ENCODE measurements at regions not wholly inside any gene's neighbourhood (a gene's known extent, or its start where the extent isn't known, plus 50 kb on each side); places are given as distances from the start of the nearest gene placed in this dataset.

- FAIRE-seq, result no peak
- DNase-seq (ENCODE audit: insufficient read length), result no peak
- TF ChIP-seq TAF1 (IDR thresholded peaks at IDR 0.05; ENCODE audit: borderline replicate concordance, low read depth, low read length) (no peak), POLR2AphosphoS5 (IDR thresholded peaks at IDR 0.05; ENCODE audit: low read depth, low read length) (no peak), POLR2A (IDR thresholded peaks at IDR 0.05; ENCODE audit: low read depth, low read length) (no peak)
These were observed 249.4 kb upstream of the FAM98A start for GRCh38 chr2:33848486-33848885.

GRCh38 chr2:33839791-33840190 lies 240.7 kb upstream of the FAM98A start:
- TF ChIP-seq TAF1 (IDR thresholded peaks at IDR 0.05; ENCODE audit: borderline replicate concordance, low read depth, low read length) (no peak), POLR2A (IDR thresholded peaks at IDR 0.05; ENCODE audit: low read depth, low read length) (no peak), POLR2AphosphoS5 (IDR thresholded peaks at IDR 0.05; ENCODE audit: low read depth, low read length) (no peak)
- FAIRE-seq (no peak), DNase-seq (ENCODE audit: insufficient read length) (no peak)

- DNase-seq (ENCODE audit: insufficient read length), result no peak
- TF ChIP-seq POLR2AphosphoS5 (IDR thresholded peaks at IDR 0.05; ENCODE audit: low read depth, low read length) (no peak), TAF1 (IDR thresholded peaks at IDR 0.05; ENCODE audit: borderline replicate concordance, low read depth, low read length) (no peak), POLR2A (IDR thresholded peaks at IDR 0.05; ENCODE audit: low read depth, low read length) (no peak)
- FAIRE-seq, result no peak
These were observed 237.5 kb upstream of the FAM98A start for GRCh38 chr2:33836628-33837027.

DNA sequence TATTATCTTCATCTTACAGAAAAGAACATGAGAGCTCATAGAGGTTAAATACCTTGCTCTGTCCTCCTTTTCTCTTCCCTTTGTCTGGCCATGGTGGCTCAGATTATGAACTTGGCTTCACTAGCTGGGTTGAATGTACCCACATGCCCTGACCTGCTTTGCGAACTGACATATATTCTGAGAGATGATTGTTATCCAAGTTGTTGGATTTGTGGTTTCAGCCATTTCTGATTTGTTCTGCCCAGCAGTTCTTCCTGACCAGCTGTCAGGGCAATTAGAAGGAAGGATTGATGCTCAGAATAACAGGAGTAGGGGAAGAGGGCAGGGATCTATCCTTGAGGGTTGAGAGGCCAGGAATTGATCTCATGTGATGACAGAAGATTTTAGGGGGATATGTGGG lies 236.8 kb upstream of the FAM98A start:
- no peak for DNase-seq (ENCODE audit: insufficient read length)
- no peak for TF ChIP-seq POLR2AphosphoS5 (IDR thresholded peaks at IDR 0.05; ENCODE audit: low read depth, low read length)
- TF ChIP-seq TAF1 (IDR thresholded peaks at IDR 0.05; ENCODE audit: borderline replicate concordance, low read depth, low read length), result no peak
- no peak for FAIRE-seq

GRCh38 chr2:33822964-33823363 lies 223.9 kb upstream of the FAM98A start:
- no peak for FAIRE-seq
- no peak for DNase-seq (ENCODE audit: insufficient read length)
- no peak for TF ChIP-seq POLR2AphosphoS5 (IDR thresholded peaks at IDR 0.05; ENCODE audit: low read depth, low read length)

GRCh38 chr2:33812707-33813106 lies 213.6 kb upstream of the FAM98A start:
- DNase-seq (ENCODE audit: insufficient read length) (no peak), FAIRE-seq (no peak)
- TF ChIP-seq POLR2A (IDR thresholded peaks at IDR 0.05; ENCODE audit: low read depth, low read length) (no peak), POLR2AphosphoS5 (IDR thresholded peaks at IDR 0.05; ENCODE audit: low read depth, low read length) (no peak), TAF1 (IDR thresholded peaks at IDR 0.05; ENCODE audit: borderline replicate concordance, low read depth, low read length) (no peak)

DNA sequence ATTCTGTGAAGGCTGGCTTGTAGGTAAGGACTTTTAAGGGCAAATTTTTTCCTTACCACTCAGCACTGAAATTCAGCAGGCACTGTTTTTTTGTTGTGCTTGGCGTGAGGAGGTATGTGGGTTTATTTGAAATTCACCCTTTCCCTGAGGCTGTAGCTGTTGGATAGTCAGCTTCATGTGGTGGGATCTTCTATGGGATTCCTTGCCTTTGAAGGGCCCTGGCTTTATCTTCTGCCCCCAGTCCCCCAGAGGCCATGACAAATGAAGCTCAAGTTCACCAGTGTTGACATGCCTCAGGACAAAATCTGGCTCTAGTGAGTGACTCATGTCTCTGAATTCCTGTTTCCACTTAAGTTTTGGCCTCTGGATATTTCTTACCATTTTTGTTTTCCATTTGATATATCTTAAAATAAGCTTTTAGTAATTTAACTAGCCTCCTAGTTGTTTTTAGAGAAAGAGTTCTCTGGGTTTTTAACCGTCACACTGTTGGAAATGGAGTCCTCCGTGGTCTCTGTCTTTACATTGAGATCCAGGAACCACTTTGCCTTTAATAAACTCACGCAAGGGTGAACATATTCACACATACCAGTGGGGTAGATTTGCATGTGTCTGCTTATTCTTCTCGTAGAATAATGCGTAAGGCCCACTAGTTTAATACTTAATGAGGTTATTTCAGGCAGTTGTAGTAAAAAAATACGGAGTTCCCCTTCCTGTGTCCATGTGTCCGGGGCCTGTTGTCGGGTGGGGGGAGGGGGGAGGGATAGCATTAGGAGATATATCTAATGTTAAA lies 211.1 kb upstream of the FAM98A start:
- FAIRE-seq (no peak), DNase-seq (ENCODE audit: insufficient read length) (no peak)
- no peak for TF ChIP-seq POLR2A (IDR thresholded peaks at IDR 0.05; ENCODE audit: low read depth, low read length)
- no peak for TF ChIP-seq POLR2AphosphoS5 (IDR thresholded peaks at IDR 0.05; ENCODE audit: low read depth, low read length)
- TF ChIP-seq TAF1 (IDR thresholded peaks at IDR 0.05; ENCODE audit: borderline replicate concordance, low read depth, low read length), result no peak

DNA sequence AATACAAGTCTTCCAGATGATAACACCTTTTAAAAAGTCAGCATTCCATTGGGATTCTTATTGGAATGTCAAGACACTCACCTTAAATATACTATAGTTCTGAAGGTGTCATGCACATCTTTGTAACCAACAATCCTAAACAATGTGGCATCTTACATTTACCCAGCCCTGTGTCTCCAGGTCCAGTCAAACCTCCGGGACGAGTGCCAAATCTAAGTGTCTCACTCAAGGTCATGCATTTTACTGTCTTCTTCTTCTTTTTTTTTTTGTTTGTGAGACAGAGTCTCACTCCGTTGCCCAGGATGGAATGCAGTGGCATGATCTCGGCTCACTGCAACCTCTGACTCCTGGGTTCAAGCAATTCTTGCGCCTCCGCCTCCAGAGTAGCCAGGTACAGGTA lies 206.9 kb upstream of the FAM98A start:
- TF ChIP-seq POLR2AphosphoS5 (IDR thresholded peaks at IDR 0.05; ENCODE audit: low read depth, low read length) (no peak), POLR2A (IDR thresholded peaks at IDR 0.05; ENCODE audit: low read depth, low read length) (no peak), TAF1 (IDR thresholded peaks at IDR 0.05; ENCODE audit: borderline replicate concordance, low read depth, low read length) (no peak)
- FAIRE-seq (no peak), DNase-seq (ENCODE audit: insufficient read length) (no peak)

DNA sequence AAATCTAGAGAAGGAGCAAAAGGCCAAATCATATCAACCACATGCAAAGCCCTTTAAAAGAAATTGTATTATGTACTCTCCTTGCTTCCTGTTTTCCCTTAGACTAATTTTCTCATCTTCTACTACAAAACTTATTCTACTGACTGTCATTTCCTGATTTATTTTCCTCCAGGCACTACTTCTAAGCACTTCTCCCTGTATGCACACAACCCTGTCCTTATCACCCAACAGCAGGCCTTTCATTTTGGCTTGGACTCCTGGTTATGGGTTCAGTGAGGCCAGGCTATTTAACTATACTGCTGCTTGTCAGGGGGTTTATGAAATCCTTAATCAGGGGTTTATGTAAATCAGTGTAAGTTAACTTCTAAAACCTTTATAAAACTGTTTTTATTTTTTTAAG lies 205.1 kb upstream of the FAM98A start:
- DNase-seq (ENCODE audit: insufficient read length), result no peak
- no peak for FAIRE-seq

GRCh38 chr2:33796511-33796910 lies 197.4 kb upstream of the FAM98A start:
- TF ChIP-seq POLR2A (IDR thresholded peaks at IDR 0.05; ENCODE audit: low read depth, low read length), result no peak
- no peak for TF ChIP-seq TAF1 (IDR thresholded peaks at IDR 0.05; ENCODE audit: borderline replicate concordance, low read depth, low read length)
- no peak for TF ChIP-seq POLR2AphosphoS5 (IDR thresholded peaks at IDR 0.05; ENCODE audit: low read depth, low read length)
- FAIRE-seq, result no peak
- DNase-seq (ENCODE audit: insufficient read length), result no peak

More for the DNA sequence above, 205.1 kb upstream of the FAM98A start:
- TF ChIP-seq POLR2AphosphoS5 (IDR thresholded peaks at IDR 0.05; ENCODE audit: low read depth, low read length) (no peak), POLR2A (IDR thresholded peaks at IDR 0.05; ENCODE audit: low read depth, low read length) (no peak), TAF1 (IDR thresholded peaks at IDR 0.05; ENCODE audit: borderline replicate concordance, low read depth, low read length) (no peak)

DNA sequence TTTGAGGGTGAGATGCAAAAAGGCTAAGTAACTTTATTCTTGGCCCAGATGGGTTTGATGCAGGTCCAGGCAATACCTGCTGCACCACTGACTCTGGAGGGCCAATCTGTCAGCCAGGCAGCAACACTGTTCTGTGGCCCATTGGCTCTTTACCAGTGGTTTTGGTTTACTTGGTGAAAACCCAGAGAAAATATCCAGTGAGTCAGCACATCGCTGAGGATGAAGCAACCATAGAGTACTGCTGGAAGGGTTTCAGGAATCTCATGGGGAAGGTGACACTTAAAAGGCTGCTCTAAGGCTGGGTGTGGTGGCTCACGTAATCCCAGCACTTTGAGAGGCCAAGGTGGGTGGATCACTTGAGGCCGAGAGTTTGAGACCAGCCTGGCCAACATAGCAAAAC lies 192.5 kb upstream of the FAM98A start:
- DNase-seq (ENCODE audit: insufficient read length), result no peak
- TF ChIP-seq POLR2A (IDR thresholded peaks at IDR 0.05; ENCODE audit: low read depth, low read length), result no peak
- no peak for TF ChIP-seq POLR2AphosphoS5 (IDR thresholded peaks at IDR 0.05; ENCODE audit: low read depth, low read length)
- no peak for TF ChIP-seq TAF1 (IDR thresholded peaks at IDR 0.05; ENCODE audit: borderline replicate concordance, low read depth, low read length)
- no peak for FAIRE-seq

- DNase-seq (ENCODE audit: insufficient read length), result no peak
- no peak for FAIRE-seq
- TF ChIP-seq TAF1 (IDR thresholded peaks at IDR 0.05; ENCODE audit: borderline replicate concordance, low read depth, low read length), result no peak
- TF ChIP-seq POLR2A (IDR thresholded peaks at IDR 0.05; ENCODE audit: low read depth, low read length), result no peak
- no peak for TF ChIP-seq POLR2AphosphoS5 (IDR thresholded peaks at IDR 0.05; ENCODE audit: low read depth, low read length)
These were observed 188.9 kb upstream of the FAM98A start for GRCh38 chr2:33788044-33788443.
